ENCODE measurements at regions not wholly inside any gene's neighbourhood (a gene's known extent, or its start where the extent isn't known, plus 50 kb on each side); places are given as distances from the start of the nearest gene placed in this dataset.

DNA sequence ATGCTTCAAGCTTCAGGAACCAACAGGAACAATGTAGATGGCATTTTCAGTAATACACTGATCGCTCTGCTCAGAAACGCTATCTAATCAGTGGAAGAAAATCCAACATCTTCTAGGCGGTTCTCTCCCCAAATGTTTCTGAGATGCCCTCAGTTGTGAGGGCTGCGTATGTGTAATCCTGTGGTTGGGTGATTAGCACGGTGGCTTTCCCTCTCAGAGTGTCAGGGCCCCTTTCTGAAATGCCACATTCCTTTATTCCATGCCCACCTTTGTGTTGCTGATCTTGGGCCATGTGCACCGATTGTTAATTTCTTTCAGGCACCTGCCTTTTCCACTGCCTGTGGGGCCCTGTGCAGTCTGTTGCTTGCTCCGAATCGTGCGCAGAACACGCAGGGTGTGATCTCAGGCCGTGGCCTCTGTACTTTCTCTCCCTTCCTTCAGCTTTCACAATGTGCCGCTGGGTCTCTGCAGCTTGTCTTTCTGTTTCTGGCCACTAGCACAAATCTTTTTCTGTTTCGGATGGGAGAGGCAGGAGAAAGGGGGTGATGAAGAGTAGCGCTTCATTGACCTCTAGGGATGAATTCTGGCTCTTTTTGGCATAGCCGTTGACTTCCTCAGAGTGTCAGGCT lies 324.0 kb downstream of the PARP8 start:
- Histone ChIP-seq H4K20me1 (replicated peaks; ENCODE audit: control insufficient read depth, extremely low read depth, insufficient read depth, low read length) (no peaks in the 10 kb centered on the region), H3K27ac (ENCODE audit: insufficient read depth, low read depth, low read length) (no peak overlapping the region), H2AFZ (ENCODE audit: low read depth, low read length) (no peak overlapping the region), H3K4me3 (replicated peaks in 1 of 3; ENCODE audit: insufficient read depth in 1 of 3, low read depth in 1 of 3, low read length in 3 of 3) (no peak overlapping the region), H3K9me3 (replicated peaks; ENCODE audit: control insufficient read depth, insufficient read depth, low read length) (no peaks in the 10 kb centered on the region), H3K79me2 (ENCODE audit: control insufficient read depth, insufficient read depth, low read length) (no peaks in the 10 kb centered on the region), H3K4me1 (ENCODE audit: control insufficient read depth, extremely low read depth, insufficient read depth, low read length) (no peaks in the 10 kb centered on the region), H3K9me1 (replicated peaks; ENCODE audit: control insufficient read depth, extremely low read depth, insufficient read depth, low read length) (no peaks in the 10 kb centered on the region), H3K4me2 (ENCODE audit: insufficient read depth, low read length) (no peak overlapping the region), H3K36me3 (ENCODE audit: control insufficient read depth in 2 of 2, extremely low read depth in 1 of 2, insufficient read depth in 2 of 2, low read length in 2 of 2) (no peaks in the 10 kb centered on the region), H3K27me3 (ENCODE audit: control insufficient read depth in 2 of 2, insufficient read depth in 2 of 2, low read length in 2 of 2) (no peaks in the 10 kb centered on the region), H3K9ac (replicated peaks; ENCODE audit: extremely low read depth, insufficient read depth, low read length) (no peak overlapping the region)
- dilution Hi-C loops (cut with MboI; ENCODE audit: extremely low pct_ligation_motif_present, low sequenced_read_pairs) (no loop called here), intact Hi-C loops (cut with micrococcal nuclease) (no loop called here)
- no TSS peak for BruUV-seq (replicated peaks)
- TF ChIP-seq, protein P1, sequence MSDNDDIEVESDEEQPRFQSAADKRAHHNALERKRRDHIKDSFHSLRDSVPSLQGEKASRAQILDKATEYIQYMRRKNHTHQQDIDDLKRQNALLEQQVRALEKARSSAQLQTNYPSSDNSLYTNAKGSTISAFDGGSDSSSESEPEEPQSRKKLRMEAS (IDR thresholded peaks at IDR 0.05; ENCODE audit: insufficient read depth, insufficient read length) = no peak
- TF ChIP-seq FOS (IDR thresholded peaks at IDR 0.05; ENCODE audit: borderline replicate concordance, insufficient read depth, low read length) (no peak), MYC (IDR thresholded peaks at IDR 0.05; ENCODE audit: low read depth, low read length) (no peak), POLR2A (IDR thresholded peaks at IDR 0.05; ENCODE audit: low read depth, low read length) (no peak), EZH2 (IDR thresholded peaks at IDR 0.05; ENCODE audit: borderline replicate concordance, low read depth, low read length, severe bottlenecking) (no peak), GATA2 (IDR thresholded peaks at IDR 0.05; ENCODE audit: insufficient read depth, insufficient read length, low read depth, low read length) (no peak), POLR2AphosphoS5 (IDR thresholded peaks at IDR 0.05; ENCODE audit: insufficient read depth, low read depth, low read length) (no peak), JUN (IDR thresholded peaks at IDR 0.05; ENCODE audit: borderline replicate concordance, insufficient read depth, insufficient read length, low read depth) (no peak)
- TF ChIP-seq, protein P2, sequence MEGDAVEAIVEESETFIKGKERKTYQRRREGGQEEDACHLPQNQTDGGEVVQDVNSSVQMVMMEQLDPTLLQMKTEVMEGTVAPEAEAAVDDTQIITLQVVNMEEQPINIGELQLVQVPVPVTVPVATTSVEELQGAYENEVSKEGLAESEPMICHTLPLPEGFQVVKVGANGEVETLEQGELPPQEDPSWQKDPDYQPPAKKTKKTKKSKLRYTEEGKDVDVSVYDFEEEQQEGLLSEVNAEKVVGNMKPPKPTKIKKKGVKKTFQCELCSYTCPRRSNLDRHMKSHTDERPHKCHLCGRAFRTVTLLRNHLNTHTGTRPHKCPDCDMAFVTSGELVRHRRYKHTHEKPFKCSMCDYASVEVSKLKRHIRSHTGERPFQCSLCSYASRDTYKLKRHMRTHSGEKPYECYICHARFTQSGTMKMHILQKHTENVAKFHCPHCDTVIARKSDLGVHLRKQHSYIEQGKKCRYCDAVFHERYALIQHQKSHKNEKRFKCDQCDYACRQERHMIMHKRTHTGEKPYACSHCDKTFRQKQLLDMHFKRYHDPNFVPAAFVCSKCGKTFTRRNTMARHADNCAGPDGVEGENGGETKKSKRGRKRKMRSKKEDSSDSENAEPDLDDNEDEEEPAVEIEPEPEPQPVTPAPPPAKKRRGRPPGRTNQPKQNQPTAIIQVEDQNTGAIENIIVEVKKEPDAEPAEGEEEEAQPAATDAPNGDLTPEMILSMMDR (IDR thresholded peaks at IDR 0.05; ENCODE audit: extremely low read depth in 1 of 2, insufficient read depth in 1 of 2, low read depth in 1 of 2, low read length in 2 of 2) = no peak
- DNase-seq (ENCODE audit: low read depth, low spot score) (no peak), FAIRE-seq (no peak)
- CTCF ChIA-PET = no interaction called here
- POLR2A ChIA-PET = no interaction called here

Measured in endothelial cell of umbilical vein (primary cell).